GM12873 (cell line): ENCODE measurements at regions not wholly inside any gene's neighbourhood (a gene's known extent, or its start where the extent isn't known, plus 50 kb on each side); places are given as distances from the start of the nearest gene placed in this dataset.

Experiments
- TF ChIP-seq, protein P1 (sequence below): IDR thresholded peaks from 2 replicates; pipeline ENCODE4 v1.5.1; 2012; ENCODE audit warnings: low read depth, mild to moderate bottlenecking, moderate library complexity, low read length, control low read depth; ENCODE audit not compliant: insufficient read depth; ENCODE audit errors: missing control alignments

DNA sequence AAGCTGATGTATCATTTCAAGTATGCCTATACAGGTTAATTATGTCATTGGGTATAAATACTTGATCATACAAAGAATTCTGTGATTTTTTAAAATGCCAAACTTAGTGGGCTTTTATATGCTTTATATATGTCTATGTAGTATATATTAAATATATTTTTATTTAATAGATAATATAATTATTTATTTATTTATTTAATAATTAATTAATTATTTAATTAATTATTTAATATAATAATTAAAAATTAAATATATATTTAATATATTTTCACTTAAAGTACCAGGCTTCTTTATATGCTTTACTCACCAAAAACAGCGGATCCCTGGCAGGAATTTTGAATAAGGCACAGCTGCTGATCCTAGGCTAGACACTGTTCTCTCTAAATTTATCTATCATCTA lies 687.0 kb downstream of the VGLL3 start:
- TF ChIP-seq, protein P1, sequence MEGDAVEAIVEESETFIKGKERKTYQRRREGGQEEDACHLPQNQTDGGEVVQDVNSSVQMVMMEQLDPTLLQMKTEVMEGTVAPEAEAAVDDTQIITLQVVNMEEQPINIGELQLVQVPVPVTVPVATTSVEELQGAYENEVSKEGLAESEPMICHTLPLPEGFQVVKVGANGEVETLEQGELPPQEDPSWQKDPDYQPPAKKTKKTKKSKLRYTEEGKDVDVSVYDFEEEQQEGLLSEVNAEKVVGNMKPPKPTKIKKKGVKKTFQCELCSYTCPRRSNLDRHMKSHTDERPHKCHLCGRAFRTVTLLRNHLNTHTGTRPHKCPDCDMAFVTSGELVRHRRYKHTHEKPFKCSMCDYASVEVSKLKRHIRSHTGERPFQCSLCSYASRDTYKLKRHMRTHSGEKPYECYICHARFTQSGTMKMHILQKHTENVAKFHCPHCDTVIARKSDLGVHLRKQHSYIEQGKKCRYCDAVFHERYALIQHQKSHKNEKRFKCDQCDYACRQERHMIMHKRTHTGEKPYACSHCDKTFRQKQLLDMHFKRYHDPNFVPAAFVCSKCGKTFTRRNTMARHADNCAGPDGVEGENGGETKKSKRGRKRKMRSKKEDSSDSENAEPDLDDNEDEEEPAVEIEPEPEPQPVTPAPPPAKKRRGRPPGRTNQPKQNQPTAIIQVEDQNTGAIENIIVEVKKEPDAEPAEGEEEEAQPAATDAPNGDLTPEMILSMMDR: no peak

DNA sequence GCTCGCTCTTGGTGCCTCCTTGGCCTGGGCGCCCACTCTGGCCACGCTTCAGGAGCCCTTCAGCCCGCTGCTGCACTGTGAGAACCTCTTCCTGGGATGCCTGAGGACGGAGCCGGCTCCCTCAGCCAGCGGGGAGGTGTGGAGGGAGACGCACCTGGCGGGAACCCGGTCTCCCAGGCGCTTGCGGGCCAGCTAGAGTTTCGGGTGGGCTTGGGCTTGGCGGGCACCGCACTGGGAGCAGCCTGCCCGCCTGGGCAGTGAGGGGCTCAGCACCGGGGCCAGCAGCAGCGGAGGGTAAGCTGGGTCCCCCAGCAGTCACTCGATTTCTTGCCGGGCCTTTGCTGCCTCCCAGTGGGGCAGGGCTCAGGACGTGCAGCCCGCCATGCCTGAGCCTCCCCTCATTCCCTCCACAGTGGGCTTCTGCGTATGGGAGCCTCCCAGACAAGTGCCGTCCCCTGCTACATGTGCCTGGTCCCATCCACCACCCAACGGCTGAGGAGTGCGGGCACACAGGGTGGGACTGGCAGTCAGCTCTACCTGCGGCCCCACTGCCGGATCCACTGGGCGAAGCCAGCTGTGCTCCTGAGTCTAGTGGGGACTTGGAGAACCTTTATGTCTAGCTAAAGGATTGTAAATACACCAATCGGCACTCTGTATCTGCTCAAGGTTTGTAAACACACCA lies 708.7 kb downstream of the VGLL3 start:
- TF ChIP-seq, protein P1: no peak

DNA sequence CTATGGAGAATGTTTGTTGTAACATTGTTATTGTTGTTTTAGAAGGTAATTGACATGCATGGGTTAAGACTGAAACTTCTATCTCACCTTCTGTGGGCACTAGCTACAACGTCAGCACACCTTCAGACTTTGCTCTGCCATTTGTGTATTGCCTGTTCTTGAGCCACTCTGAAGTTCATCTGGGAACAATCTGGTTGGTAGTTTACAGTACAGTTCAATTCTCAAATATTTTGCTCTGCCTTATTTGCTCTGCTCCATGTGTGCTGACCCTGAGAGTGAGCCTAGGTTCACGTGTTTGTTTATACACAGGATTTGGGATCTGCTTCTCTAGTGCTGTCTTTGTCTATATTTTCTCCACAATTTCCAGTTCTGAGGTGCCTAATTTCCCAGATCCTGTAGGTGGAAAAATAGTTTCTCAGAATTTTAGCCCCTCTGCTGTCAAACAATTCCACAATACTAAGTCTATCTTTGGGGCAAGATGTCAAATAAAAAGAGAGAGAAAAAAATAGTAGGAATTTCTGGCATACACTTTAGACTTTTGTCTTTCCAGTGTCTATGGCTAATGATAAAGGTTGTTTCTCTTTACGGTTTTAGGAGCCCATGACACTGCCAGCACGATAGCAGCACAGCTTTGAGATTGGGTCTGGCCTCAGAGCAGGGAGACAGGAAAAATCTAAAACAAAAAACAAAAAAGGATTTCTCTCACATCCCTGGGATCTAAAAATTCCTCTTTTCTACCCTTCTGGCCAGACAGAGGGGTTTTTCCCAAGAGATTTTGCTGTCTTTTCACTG lies 721.4 kb downstream of the VGLL3 start:
- TF ChIP-seq, protein P1: no peak

DNA sequence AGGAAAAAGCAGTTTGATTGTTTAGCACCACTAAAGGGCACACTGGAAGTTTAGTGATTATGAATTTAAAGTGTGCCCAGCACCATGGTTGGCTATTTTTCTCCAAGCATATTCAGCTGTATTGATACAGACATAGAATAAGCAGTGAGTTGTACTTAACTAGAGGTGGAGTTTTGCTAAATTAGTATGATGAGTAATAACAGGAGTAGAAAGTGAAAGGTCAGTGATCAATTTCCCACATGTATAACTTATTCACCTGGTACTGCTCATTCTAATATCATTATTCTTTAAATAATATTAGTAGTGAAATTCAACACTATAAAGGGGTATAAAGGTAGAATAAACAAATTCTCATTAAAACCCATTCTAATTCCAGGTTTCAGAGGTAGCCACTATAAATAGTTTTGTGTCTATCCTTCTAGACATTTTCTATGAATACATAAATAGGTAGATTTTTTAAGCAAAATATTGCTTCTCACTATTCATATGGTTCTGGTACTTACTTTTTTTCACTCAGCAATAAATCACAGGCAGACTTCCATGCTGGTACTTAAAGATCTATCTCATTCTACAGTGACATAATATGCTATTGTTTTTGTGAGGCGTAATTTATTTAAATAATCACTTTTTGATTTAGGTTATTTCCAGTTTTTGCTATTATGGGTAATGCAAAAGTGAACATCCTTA lies 732.9 kb downstream of the VGLL3 start:
- TF ChIP-seq, protein P1: no peak

DNA sequence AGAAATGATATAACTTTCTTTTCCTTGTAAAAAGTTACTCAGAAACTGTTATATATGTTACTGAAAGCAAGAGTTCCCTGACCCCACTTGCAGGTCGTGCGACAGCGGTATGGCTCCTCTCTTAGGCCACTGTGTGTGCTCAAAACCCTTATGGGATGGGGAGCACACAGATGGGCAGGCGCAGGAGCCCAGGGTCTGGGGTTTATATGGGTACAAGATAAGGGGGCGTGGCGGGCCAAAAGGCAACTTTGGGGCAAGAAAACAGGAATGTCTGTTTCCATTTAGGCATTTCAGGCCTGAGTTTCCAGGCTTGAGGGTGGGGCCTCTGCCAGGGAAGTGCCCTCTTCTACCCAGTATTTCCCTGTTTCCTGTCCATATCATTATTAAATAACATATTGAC lies 736.5 kb downstream of the VGLL3 start:
- TF ChIP-seq, protein P1: no peak

DNA sequence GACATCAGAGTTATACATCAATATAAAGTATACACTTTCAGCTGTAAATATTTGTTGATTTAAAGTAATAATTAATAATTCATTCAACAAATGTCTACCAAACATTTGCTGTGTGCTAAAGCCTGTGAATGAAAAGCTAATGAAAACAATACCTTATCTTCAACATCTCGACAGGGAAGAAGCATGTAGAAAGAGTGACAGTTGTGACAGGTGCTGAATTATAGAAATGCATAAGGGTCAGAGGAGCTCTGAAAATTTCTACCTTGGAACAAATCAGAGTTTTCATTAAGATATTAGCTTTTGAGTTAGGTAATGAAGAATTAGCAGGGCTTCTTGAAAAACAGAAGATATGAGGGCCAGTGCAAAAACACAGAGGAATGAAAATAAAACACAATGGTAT lies 739.2 kb downstream of the VGLL3 start:
- TF ChIP-seq, protein P1: no peak

DNA sequence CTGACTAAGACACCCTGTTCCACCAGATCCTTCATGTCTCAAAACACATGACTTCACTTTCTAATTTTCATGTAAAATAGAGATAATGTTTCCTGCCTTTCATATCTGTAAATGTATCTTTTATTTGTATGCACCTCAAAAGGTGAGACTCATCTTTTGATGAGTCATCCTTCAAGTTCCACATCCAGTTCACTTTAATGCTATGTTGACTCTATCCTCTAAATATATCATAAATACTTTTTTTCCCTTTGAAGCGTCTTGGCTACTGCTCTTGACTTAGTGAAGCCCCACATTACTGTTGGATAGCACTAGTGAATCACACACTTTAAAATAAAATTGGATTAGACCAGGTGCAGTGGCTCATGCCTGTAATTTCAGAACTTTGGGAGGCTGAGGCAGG lies 741.1 kb downstream of the VGLL3 start:
- TF ChIP-seq, protein P1: no peak
